ENCODE measurements at regions not wholly inside any gene's neighbourhood (a gene's known extent, or its start where the extent isn't known, plus 50 kb on each side); places are given as distances from the start of the nearest gene placed in this dataset.

GRCh38 chr13:89784161-89784809, 1563.2 kb upstream of the MIR17HG start:
- TF ChIP-seq CTCF (IDR thresholded peaks at IDR 0.05), result no peak
- no peak for TF ChIP-seq POLR2A (IDR thresholded peaks at IDR 0.05)
- TF ChIP-seq POLR2AphosphoS5 (IDR thresholded peaks at IDR 0.05), result no peak
